Suprapubic skin (tissue), 3 donors: ENCODE measurements at regions not wholly inside any gene's neighbourhood (a gene's known extent, or its start where the extent isn't known, plus 50 kb on each side); places are given as distances from the start of the nearest gene placed in this dataset.

Experiments used
- CTCF ChIP-seq, 2 donors: fragments of 200-600 bp in 1 of 2; fragments of 450-650 bp in 1 of 2; sonication (generic) in 1 of 2; IDR thresholded peaks; one replicate each; pipeline ENCODE4 v1.5.1; 2016 to 2019; ENCODE audit warnings: antibody characterized with exemption in 2 of 2, mild to moderate bottlenecking in 1 of 2, moderate library complexity in 1 of 2
- EP300 ChIP-seq: sonication (generic); formaldehyde crosslinking; IDR thresholded peaks from one replicate; pipeline ENCODE4 v1.6.1; 2017; ENCODE audit warnings: antibody characterized with exemption
- POLR2A ChIP-seq, 2 donors: fragments of 450-650 bp; IDR thresholded peaks; one replicate each; pipeline ENCODE4 v1.6.1; 2017; ENCODE audit warnings: antibody characterized with exemption in 2 of 2, mild to moderate bottlenecking in 2 of 2, moderate library complexity in 2 of 2

- TF ChIP-seq CTCF (IDR thresholded peaks at IDR 0.05) (no peak), POLR2A (IDR thresholded peaks at IDR 0.05) (no peak), EP300 (no peak)
These were observed 238.0 kb upstream of the LRTM1 start for GRCh38 chr3:55165704-55166405.
